Muscle of leg (tissue), 3 donors: ENCODE measurements at regions not wholly inside any gene's neighbourhood (a gene's known extent, or its start where the extent isn't known, plus 50 kb on each side); places are given as distances from the start of the nearest gene placed in this dataset.
A peak's percentile ranks its signal among the peaks of the same experiment; 100 is the strongest.

Experiments used
- DNase-seq: peaks from one replicate; pipeline ENCODE4 v3.0.0; 2013
- H3K27ac ChIP-seq: one replicate; pipeline ENCODE4 v1.5.1; 2013; ENCODE audit warnings: mild to moderate bottlenecking, low read length, control low read depth
- H3K27me3 ChIP-seq: one replicate; pipeline ENCODE4 v1.6.1; 2013; ENCODE audit warnings: low read length; ENCODE audit not compliant: control insufficient read depth, insufficient read depth
- H3K36me3 ChIP-seq: one replicate; pipeline ENCODE4 v1.6.1; 2013; ENCODE audit warnings: low read length; ENCODE audit not compliant: control insufficient read depth, insufficient read depth
- H3K4me1 ChIP-seq: one replicate; pipeline ENCODE4 v1.6.1; 2013; ENCODE audit warnings: low read length; ENCODE audit not compliant: control insufficient read depth, insufficient read depth
- H3K4me3 ChIP-seq: one replicate; pipeline ENCODE4 v1.5.1; 2013; ENCODE audit warnings: low read length, control low read depth
- H3K9me3 ChIP-seq: replicated peaks from 2 replicates; pipeline ENCODE4 v1.6.1; 2013; ENCODE audit warnings: low read depth, low read length; ENCODE audit not compliant: control insufficient read depth
- WGBS: methylation state at CpG from one replicate; pipeline ENCODE4 v1.1.5; 2013; ENCODE audit warnings: missing lambda C conversion rate; ENCODE audit not compliant: insufficient coverage; 5-methylcytosine and 5-hydroxymethylcytosine counted together

GRCh38 chr2:42855221-42855970 lies 63.0 kb upstream of the HAAO start:
- H3K27ac ChIP-seq, result no peak overlapping the region
- H3K9me3 ChIP-seq, result peaks cover 12% of the 10 kb centered on the region
- no peaks in the 10 kb centered on the region for H3K27me3 ChIP-seq
- no peak overlapping the region for H3K4me3 ChIP-seq
- H3K4me1 ChIP-seq, result peaks cover 51% of the 10 kb centered on the region
- WGBS, result 83% methylated on average over 10 of the region's 11 CpGs
- no peaks in the 10 kb centered on the region for H3K36me3 ChIP-seq
- no peak for DNase-seq

DNA sequence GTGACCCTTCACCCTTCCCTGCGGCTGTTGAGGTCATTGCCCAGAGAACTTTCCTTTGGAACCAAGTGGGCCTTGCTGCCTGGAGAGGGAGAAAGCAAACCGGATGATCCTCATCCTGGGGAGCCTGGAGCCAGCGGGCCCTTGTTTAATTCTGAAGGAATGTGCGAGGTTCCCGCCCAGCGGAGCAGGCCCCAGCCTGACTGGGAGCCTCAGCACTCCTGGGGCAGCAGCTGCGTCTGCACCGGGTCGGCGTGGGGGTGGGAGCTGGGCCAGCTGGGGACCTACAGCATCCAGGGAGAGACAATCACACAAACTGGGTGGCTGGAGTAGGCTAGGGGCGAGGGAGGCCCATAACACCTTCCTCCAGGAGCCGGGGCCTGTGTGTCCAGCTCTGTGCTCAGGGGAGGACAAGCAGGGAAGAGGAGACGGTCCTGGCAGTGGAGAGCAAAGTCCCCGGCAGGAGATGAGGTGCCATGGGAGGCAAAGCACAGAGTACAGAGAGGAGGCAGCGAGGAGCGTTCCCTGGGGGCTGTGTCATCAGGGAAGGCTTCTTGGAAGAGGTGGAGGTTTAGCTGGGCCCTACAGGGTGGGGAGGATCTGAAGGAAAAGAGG lies 61.9 kb upstream of the HAAO start:
- Histone ChIP-seq H3K36me3 (no peaks in the 10 kb centered on the region), H3K9me3 (peaks cover 12% of the 10 kb centered on the region), H3K4me3 (no peak overlapping the region), H3K4me1 (peaks cover 55% of the 10 kb centered on the region), H3K27me3 (no peaks in the 10 kb centered on the region), H3K27ac (peak overlapping the region; percentile 87)
- peak; percentile 89 for DNase-seq
- 41% methylated on average over 10 of the region's 16 CpGs for WGBS

DNA sequence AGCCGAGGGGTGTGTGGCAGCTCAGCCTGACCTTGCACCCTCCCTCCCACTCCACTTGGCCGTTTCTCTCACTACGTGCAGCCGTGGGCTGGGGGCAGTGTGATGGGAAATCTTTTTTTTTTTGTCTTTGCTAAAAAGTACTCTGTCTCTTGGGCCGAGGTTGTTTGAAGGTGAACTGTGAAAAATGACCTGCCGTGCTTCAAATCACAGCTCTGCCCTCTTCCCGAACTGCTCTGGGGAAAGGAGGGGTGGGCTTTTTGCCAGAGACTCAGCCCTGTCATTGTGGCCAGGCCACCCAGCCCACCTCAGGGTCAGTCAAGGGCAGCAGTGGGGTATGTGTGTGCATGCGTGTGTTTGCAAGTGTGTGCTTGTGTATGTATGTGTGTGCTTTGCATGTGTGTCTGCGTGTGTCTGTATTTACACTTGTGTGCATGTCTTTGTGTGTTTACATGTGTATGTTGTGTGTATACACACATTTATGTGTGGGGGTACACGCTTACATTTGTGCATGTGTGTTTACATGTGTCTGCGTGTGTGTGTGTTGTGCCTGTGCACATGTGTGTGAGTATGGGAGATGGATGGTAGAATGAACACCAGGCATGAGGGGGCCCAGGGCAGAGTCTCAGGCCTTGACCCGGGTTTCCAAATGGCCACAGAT lies 61.3 kb upstream of the HAAO start:
- Histone ChIP-seq H3K27me3 (no peaks in the 10 kb centered on the region), H3K9me3 (peaks cover 6% of the 10 kb centered on the region), H3K36me3 (no peaks in the 10 kb centered on the region), H3K27ac (peak overlapping the region; percentile 87), H3K4me3 (no peak overlapping the region), H3K4me1 (peaks cover 59% of the 10 kb centered on the region)
- no peak for DNase-seq
- 73% methylated on average over 6 of the region's 12 CpGs for WGBS

DNA sequence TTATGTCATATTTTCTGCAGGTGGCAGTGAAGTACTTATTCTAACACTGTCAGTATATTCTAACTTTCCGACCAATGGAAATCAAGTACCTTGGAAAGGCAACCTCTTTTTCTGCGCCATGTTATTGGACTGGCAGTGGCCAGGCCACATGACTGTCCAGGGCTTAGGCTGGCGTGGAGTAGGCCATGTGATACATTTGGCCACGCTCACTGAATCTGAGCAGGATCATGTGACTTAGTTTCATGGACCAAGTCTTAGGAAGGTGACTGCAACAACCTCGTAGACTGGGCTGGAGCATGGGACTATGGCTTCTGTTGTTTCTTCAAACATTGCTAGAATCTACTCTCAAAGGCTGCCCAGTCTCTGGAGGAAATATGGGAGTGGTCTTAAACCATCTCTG lies 60.4 kb upstream of the HAAO start:
- WGBS, result 93% methylated on average over 4 of the region's 5 CpGs
- Histone ChIP-seq H3K27ac (no peak overlapping the region), H3K36me3 (no peaks in the 10 kb centered on the region), H3K9me3 (no peaks in the 10 kb centered on the region), H3K4me1 (peaks cover 66% of the 10 kb centered on the region), H3K27me3 (no peaks in the 10 kb centered on the region), H3K4me3 (no peak overlapping the region)
- DNase-seq, result no peak

- Histone ChIP-seq H3K27me3 (no peaks in the 10 kb centered on the region), H3K36me3 (no peaks in the 10 kb centered on the region), H3K27ac (no peak overlapping the region), H3K4me3 (no peak overlapping the region), H3K9me3 (no peaks in the 10 kb centered on the region), H3K4me1 (peaks cover 67% of the 10 kb centered on the region)
- 89% methylated on average over 3 of the region's 3 CpGs for WGBS
- no peak for DNase-seq
Observed at GRCh38 chr2:42851740-42852250, 59.4 kb upstream of the HAAO start.

GRCh38 chr2:42851186-42851585 lies 58.8 kb upstream of the HAAO start:
- 86% methylated on average over 3 of the region's 4 CpGs for WGBS
- H3K4me3 ChIP-seq, result no peak overlapping the region
- no peaks in the 10 kb centered on the region for H3K36me3 ChIP-seq
- H3K27me3 ChIP-seq, result no peaks in the 10 kb centered on the region
- no peak for DNase-seq
- H3K9me3 ChIP-seq, result no peaks in the 10 kb centered on the region
- H3K4me1 ChIP-seq, result peaks cover 67% of the 10 kb centered on the region
- H3K27ac ChIP-seq, result no peak overlapping the region

DNA sequence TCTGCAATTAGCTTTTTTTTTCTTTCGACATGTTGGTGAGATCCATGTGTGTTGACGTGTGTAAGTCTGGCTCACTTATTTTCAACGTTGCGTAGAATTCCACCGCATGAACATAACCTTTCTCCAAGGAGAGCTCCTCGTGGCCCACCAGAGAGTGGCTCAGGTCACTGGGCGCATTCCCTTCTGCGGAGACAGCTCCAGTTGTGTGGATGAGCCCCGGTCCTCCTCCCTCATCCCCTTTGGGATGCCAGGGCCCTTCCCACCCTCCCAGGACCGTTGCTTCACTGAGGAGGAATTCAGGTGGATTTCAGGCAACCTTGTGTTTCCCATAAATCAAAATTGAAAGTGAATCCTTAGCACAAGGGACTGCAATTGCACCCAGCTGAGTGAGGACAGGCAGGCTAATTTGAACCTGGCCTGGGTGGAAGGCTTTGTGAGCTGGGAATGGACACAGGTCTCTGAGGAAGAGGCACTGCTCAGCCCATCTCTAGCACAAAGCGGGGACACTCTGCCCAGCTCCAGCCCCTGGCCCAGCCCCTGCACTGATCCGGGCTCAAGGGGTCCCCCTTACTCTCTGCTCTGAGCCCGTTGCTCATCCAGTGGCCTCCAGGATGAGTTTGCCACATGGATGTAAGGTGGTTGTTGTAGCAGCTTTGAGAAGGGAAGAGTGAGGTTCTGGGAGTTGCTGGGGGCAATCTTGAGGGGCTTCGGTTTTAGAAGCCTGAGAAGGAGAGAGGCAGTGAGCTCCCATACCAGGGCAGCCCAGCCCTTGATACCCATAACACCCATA lies 57.8 kb upstream of the HAAO start:
- Histone ChIP-seq H3K27ac (no peak overlapping the region), H3K4me1 (peaks cover 70% of the 10 kb centered on the region), H3K27me3 (no peaks in the 10 kb centered on the region), H3K36me3 (no peaks in the 10 kb centered on the region), H3K9me3 (no peaks in the 10 kb centered on the region), H3K4me3 (no peak overlapping the region)
- WGBS, result 89% methylated on average over 8 of the region's 14 CpGs
- DNase-seq, result no peak

DNA sequence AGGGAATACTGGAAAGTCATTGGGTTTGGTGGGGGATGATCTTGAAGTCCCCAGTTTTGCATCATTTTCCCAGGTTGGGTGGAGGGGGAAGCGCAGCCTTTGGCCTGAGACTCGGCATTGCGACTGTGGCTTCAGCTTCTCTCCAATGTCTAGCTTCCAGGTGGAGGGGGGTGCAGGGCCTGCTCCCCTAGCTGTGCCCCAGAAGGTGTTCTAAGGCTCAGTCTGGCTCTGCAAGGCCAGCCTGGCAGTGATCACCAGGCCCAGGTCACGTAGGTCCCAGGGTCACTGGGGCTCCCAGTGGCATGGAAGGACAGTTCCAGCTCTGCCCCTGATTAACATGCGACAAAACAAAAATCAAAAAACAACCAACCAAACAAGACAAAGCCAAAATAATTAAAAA lies 56.9 kb upstream of the HAAO start:
- no peaks in the 10 kb centered on the region for H3K27me3 ChIP-seq
- no peak overlapping the region for H3K27ac ChIP-seq
- H3K4me3 ChIP-seq, result no peak overlapping the region
- no peaks in the 10 kb centered on the region for H3K36me3 ChIP-seq
- DNase-seq, result no peak
- no peaks in the 10 kb centered on the region for H3K9me3 ChIP-seq
- 100% methylated on average over 5 of the region's 5 CpGs for WGBS
- peaks cover 70% of the 10 kb centered on the region for H3K4me1 ChIP-seq

DNA sequence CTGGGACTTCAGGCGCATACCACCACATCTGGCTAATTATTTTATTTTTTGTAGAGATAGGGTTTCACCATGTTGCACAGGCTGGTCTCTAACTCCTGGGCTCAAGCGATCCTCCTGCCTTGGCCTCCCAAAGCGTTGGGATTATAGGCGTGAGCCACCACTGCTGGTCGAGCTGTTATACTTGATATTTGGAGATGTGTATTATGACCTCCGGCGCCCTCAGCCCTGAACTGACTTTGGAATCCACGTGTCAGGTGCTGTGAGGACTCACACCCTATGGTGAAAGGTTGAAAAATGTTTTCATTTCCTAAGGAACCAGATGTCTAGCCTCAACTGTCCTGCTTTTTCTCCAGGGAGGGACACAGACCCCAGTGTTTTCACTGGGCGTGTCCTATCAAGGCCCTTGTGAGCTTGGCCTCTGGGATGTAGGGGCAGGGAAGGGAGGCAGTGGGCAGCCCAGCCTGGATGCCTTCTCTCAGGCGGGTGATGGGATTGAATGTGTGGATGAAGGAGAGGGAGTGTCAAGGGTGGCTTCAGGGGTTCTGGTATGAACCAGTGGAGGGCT lies 56.4 kb upstream of the HAAO start:
- 90% methylated on average over 9 of the region's 10 CpGs for WGBS
- peaks cover 66% of the 10 kb centered on the region for H3K4me1 ChIP-seq
- no peaks in the 10 kb centered on the region for H3K27me3 ChIP-seq
- no peak for DNase-seq
- no peaks in the 10 kb centered on the region for H3K36me3 ChIP-seq
- no peak overlapping the region for H3K27ac ChIP-seq
- H3K4me3 ChIP-seq, result no peak overlapping the region
- H3K9me3 ChIP-seq, result no peaks in the 10 kb centered on the region
